IMR-90 (cell line): ENCODE measurements at regions not wholly inside any gene's neighbourhood (a gene's known extent, or its start where the extent isn't known, plus 50 kb on each side); places are given as distances from the start of the nearest gene placed in this dataset.

ENCODE experiments used
- ATAC-seq: fragments of 200-7000 bp; cut with Tn5 transposase; 2 replicates; pipeline ENCODE4 v1.9.1; 2020; ENCODE audit warnings: low read depth, mild to moderate bottlenecking, moderate library complexity
- BruUV-seq: library from RNA; stranded (reverse); fragments of 400-500 nt; replicated peaks from 2 replicates; lab custom pipeline; 2021; lab: Mats Ljungman, UMichigan
- CTCF ChIA-PET: fragments of 300-600 bp; formaldehyde crosslinking; extraction: SDS; loops from one replicate; lab custom pipeline; 2021; ENCODE audit warnings: antibody characterized with exemption; lab: Yijun Ruan, JAX
- POLR2A ChIA-PET: fragments of 300-600 bp; sonication (Branson Sonifier 250); formaldehyde crosslinking; loops from one replicate; lab custom pipeline; 2022; ENCODE audit warnings: antibody characterized with exemption; ENCODE audit not compliant: unreplicated experiment; lab: Charles Lee
- DNase-seq: peaks from one replicate; pipeline ENCODE4 v3.0.0; 2013
- H2AFZ ChIP-seq: replicated peaks from 2 replicates; pipeline ENCODE3; 2013; ENCODE audit warnings: low read length, mild to moderate bottlenecking; ENCODE audit not compliant: poor library complexity
- H2AK5ac ChIP-seq: 2 replicates; pipeline ENCODE4 v1.6.1; 2013; ENCODE audit warnings: low read depth, low read length, inconsistent platforms
- H2AK9ac ChIP-seq: replicated peaks from 2 replicates; pipeline ENCODE3; 2013; ENCODE audit warnings: mild to moderate bottlenecking, low read depth, low read length, moderate library complexity; ENCODE audit not compliant: poor library complexity
- H2BK120ac ChIP-seq: 2 replicates; pipeline ENCODE4 v1.6.1; 2013; ENCODE audit warnings: low read depth, low read length, inconsistent platforms
- H2BK15ac ChIP-seq: 3 replicates; pipeline ENCODE4 v1.6.1; 2013; ENCODE audit warnings: low read depth, low read length, inconsistent platforms
- H2BK20ac ChIP-seq: 2 replicates; pipeline ENCODE4 v1.6.1; 2013; ENCODE audit warnings: low read depth, mild to moderate bottlenecking, inconsistent platforms, low read length, moderate library complexity
- H2BK5ac ChIP-seq: 2 replicates; pipeline ENCODE4 v1.6.1; 2013; ENCODE audit warnings: mild to moderate bottlenecking, low read depth, low read length, inconsistent platforms; ENCODE audit not compliant: poor library complexity, severe bottlenecking
- H3K14ac ChIP-seq: replicated peaks from 2 replicates; pipeline ENCODE4 v1.6.1; 2013; ENCODE audit warnings: low read depth, low read length, inconsistent platforms
- H3K18ac ChIP-seq: 2 replicates; pipeline ENCODE4 v1.6.1; 2013; ENCODE audit warnings: low read depth, low read length, control low read depth
- H3K23ac ChIP-seq: 2 replicates; pipeline ENCODE4 v1.6.1; 2013; ENCODE audit warnings: low read depth, low read length, inconsistent platforms
- H3K27ac ChIP-seq: 2 replicates; pipeline ENCODE4 v1.5.1; 2013; ENCODE audit warnings: mild to moderate bottlenecking, control low read depth, low read length; ENCODE audit not compliant: insufficient read depth
- H3K27me3 ChIP-seq: 2 replicates; pipeline ENCODE4 v1.6.1; 2013; ENCODE audit warnings: low read length; ENCODE audit not compliant: control insufficient read depth, insufficient read depth
- H3K36me3 ChIP-seq: 2 replicates; pipeline ENCODE4 v1.6.1; 2013; ENCODE audit warnings: low read length, mixed read lengths; ENCODE audit not compliant: control insufficient read depth, insufficient read depth
- H3K4ac ChIP-seq: 2 replicates; pipeline ENCODE4 v1.6.1; 2013; ENCODE audit warnings: low read depth, low read length, inconsistent platforms
- H3K4me1 ChIP-seq: 2 replicates; pipeline ENCODE4 v1.6.1; 2013; ENCODE audit warnings: low read length, mixed read lengths; ENCODE audit not compliant: control insufficient read depth, insufficient read depth
- H3K4me2 ChIP-seq: 2 replicates; pipeline ENCODE4 v1.6.1; 2013; ENCODE audit warnings: low read depth, mild to moderate bottlenecking, control low read depth, low read length, moderate library complexity
- H3K4me3 ChIP-seq: 2 replicates; pipeline ENCODE4 v1.5.1; 2013; ENCODE audit warnings: low read depth, mild to moderate bottlenecking, control low read depth, low read length, moderate library complexity; ENCODE audit not compliant: insufficient read depth
- H3K56ac ChIP-seq: 2 replicates; pipeline ENCODE4 v1.6.1; 2013; ENCODE audit warnings: low read length, inconsistent platforms; ENCODE audit not compliant: insufficient read depth; ENCODE audit errors: extremely low read depth
- H3K79me1 ChIP-seq, 2 experiments: 2 replicates each; pipeline ENCODE4 v1.6.1; 2013; ENCODE audit warnings: low read length in 2 of 2, inconsistent platforms in 1 of 2, low read depth in 1 of 2
- H3K9ac ChIP-seq: 2 replicates; pipeline ENCODE4 v1.6.1; 2013; ENCODE audit warnings: low read depth, low read length, control low read depth
- H3K9me1 ChIP-seq: 2 replicates; pipeline ENCODE4 v1.6.1; 2013; ENCODE audit warnings: low read length, inconsistent platforms; ENCODE audit not compliant: insufficient read depth
- H3K9me3 ChIP-seq: 2 replicates; pipeline ENCODE4 v1.6.1; 2013; ENCODE audit warnings: low read length; ENCODE audit not compliant: control insufficient read depth, insufficient read depth
- H4K20me1 ChIP-seq: 2 replicates; pipeline ENCODE4 v1.6.1; 2013; ENCODE audit warnings: low read length, inconsistent platforms; ENCODE audit not compliant: insufficient read depth
- H4K5ac ChIP-seq: 2 replicates; pipeline ENCODE4 v1.6.1; 2013; ENCODE audit warnings: mild to moderate bottlenecking, low read depth, low read length, control low read depth
- H4K8ac ChIP-seq, 2 experiments: 2 replicates each; pipeline ENCODE4 v1.6.1; 2013; ENCODE audit warnings: low read depth in 2 of 2, low read length in 2 of 2, control low read depth in 1 of 2, inconsistent platforms in 1 of 2
- H4K91ac ChIP-seq: 2 replicates; pipeline ENCODE4 v1.6.1; 2013; ENCODE audit warnings: low read depth, low read length, inconsistent platforms; ENCODE audit not compliant: insufficient read depth
- CEBPB ChIP-seq: IDR thresholded peaks from 2 replicates; pipeline ENCODE4 v1.6.1; 2012; ENCODE audit warnings: low read depth, low read length, improper control_type of control experiment
- CHD1 ChIP-seq: IDR thresholded peaks from 2 replicates; pipeline ENCODE4 v1.6.1; 2012; ENCODE audit warnings: low read depth, low read length, improper control_type of control experiment
- MAFK ChIP-seq: IDR thresholded peaks from 2 replicates; pipeline ENCODE4 v1.6.1; 2012; ENCODE audit warnings: low read depth, low read length, improper control_type of control experiment
- MXI1 ChIP-seq: IDR thresholded peaks from 2 replicates; pipeline ENCODE4 v1.6.1; 2012; ENCODE audit warnings: low read depth, mild to moderate bottlenecking, low read length, moderate library complexity, borderline replicate concordance
- POLR2A ChIP-seq: IDR thresholded peaks from 2 replicates; pipeline ENCODE4 v1.6.1; 2012; ENCODE audit warnings: mild to moderate bottlenecking, low read depth, low read length
- RFX5 ChIP-seq: IDR thresholded peaks from 2 replicates; pipeline ENCODE4 v1.8.0; 2012; ENCODE audit warnings: low read depth, mild to moderate bottlenecking, low read length, moderate library complexity
- SMC3 ChIP-seq: fragments of 150-350 bp; IDR thresholded peaks from 2 replicates; pipeline ENCODE4 v1.6.1; 2016; ENCODE audit warnings: low read depth, mild to moderate bottlenecking, antibody characterized with exemption, low read length, moderate library complexity
- USF2 ChIP-seq: fragments of 150-350 bp; IDR thresholded peaks from 2 replicates; pipeline ENCODE4 v1.6.1; 2017; ENCODE audit warnings: mild to moderate bottlenecking, antibody characterized with exemption, low read length, low read depth
- WGBS, 2 experiments: methylation state at CpG; one replicate each; pipeline versions ENCODE4 v1.1.5 to v1.1.7; 2013; ENCODE audit warnings: missing lambda C conversion rate in 2 of 2; ENCODE audit not compliant: insufficient read length in 1 of 2; ENCODE audit errors: extremely low coverage in 2 of 2; 5-methylcytosine and 5-hydroxymethylcytosine counted together
- dilution Hi-C: fragments of 300-500 bp; cut with HindIII; formaldehyde crosslinking; loops from one replicate; pipeline ENCODE4 v1.14.3; 2018; ENCODE audit warnings: low sequenced_read_pairs; ENCODE audit not compliant: unreplicated experiment
- in situ Hi-C: fragments of 300-500 bp; cut with MboI; formaldehyde crosslinking; loops from 3 replicates; pipeline ENCODE4 v1.14.3; 2019; ENCODE audit warnings: low sequenced_read_pairs, inconsistent platforms, mixed read lengths
- intact Hi-C: fragments of 100-400 bp; cut with micrococcal nuclease; formaldehyde crosslinking; loops from 2 replicates; pipeline ENCODE4 v1.10.0; 2022

GRCh38 chr6:142562865-142563264 is 261.1 kb downstream of the ADGRG6 start:
- no peak overlapping the region for H2AK9ac ChIP-seq
- CTCF ChIA-PET, result no interaction called here
- H3K9ac ChIP-seq, result no peak overlapping the region
- no peak for ATAC-seq
- in situ Hi-C loops (no loop called here), intact Hi-C loops (loop anchor here (10.0 kb wide), 1 partner anchor 88 kb away; no protein-coding TSS in a partner anchor), dilution Hi-C loops (no loop called here)
- no peak for TF ChIP-seq CEBPB
- no peak for TF ChIP-seq CHD1
- no peak for TF ChIP-seq SMC3
- no peak for TF ChIP-seq RFX5
- TF ChIP-seq MAFK, result no peak
- no peak for TF ChIP-seq USF2
- no peak for TF ChIP-seq POLR2A
- TF ChIP-seq MXI1, result no peak
- peaks cover 8% of the 10 kb centered on the region for H3K27me3 ChIP-seq
- no peak overlapping the region for H2BK120ac ChIP-seq
- H3K4me2 ChIP-seq, result no peak overlapping the region
- H4K5ac ChIP-seq, result no peak overlapping the region
- H3K9me1 ChIP-seq, result no peaks in the 10 kb centered on the region
- H4K20me1 ChIP-seq, result no peaks in the 10 kb centered on the region
- no peaks in the 10 kb centered on the region for H3K36me3 ChIP-seq
- H3K4ac ChIP-seq, result no peak overlapping the region
- no peaks in the 10 kb centered on the region for H3K79me1 ChIP-seq
- WGBS, 2 experiments, result no CpG with 5 or more reads among the region's 4 CpGs
- BruUV-seq, result no TSS peak
- POLR2A ChIA-PET, result no interaction called here
- H3K4me1 ChIP-seq, result no peaks in the 10 kb centered on the region
- no peak overlapping the region for H2BK5ac ChIP-seq
- H4K91ac ChIP-seq, result no peak overlapping the region
- no peak overlapping the region for H3K18ac ChIP-seq
- no peaks in the 10 kb centered on the region for H3K9me3 ChIP-seq
- H3K23ac ChIP-seq, result no peak overlapping the region
- H4K8ac ChIP-seq, result no peak overlapping the region
- DNase-seq, result no peak
- no peak overlapping the region for H3K14ac ChIP-seq
- no peak overlapping the region for H3K56ac ChIP-seq
- no peak overlapping the region for H2AK5ac ChIP-seq
- no peak overlapping the region for H3K27ac ChIP-seq
- no peak overlapping the region for H2BK15ac ChIP-seq
- H3K4me3 ChIP-seq, result no peak overlapping the region
- H2AFZ ChIP-seq, result no peak overlapping the region
- H2BK20ac ChIP-seq, result no peak overlapping the region
